ENCODE measurements at regions not wholly inside any gene's neighbourhood (a gene's known extent, or its start where the extent isn't known, plus 50 kb on each side); places are given as distances from the start of the nearest gene placed in this dataset.
A peak's percentile ranks its signal among the peaks of the same experiment; 100 is the strongest.

DNA sequence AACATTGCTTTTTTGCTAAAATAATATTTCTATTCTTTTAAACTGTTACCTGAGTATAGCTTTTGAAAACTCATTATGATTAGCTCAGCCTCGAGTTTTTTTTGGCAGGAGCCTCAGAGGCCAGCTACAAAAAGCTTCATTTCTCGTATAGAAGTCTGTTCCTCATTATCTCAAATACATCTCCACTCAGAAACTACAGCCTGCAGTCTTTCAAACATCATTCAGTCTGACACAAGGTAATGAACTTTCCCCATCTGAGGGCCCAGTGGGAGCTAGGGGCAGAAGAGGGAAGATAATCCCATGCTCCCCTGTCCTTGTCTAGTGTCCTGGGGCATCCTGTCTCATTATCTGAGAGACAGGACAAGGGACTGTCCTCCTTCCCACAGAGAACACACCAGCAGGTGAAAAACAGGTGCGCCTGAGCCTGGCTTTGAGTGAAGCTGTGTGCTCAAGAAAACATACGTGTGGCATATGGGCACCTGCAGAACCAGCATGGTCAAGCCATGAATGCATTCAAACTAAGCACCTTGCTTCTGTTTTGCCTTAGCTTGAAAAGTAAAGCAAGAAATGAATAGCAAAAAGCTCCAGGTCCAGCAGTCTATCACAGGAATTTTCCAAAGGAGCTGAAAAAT is 247.5 kb downstream of the MREG start:
- intact Hi-C loops (cut with DNase I), result no loop called here
- ATAC-seq, result no peak
- Histone ChIP-seq H3K27me3 (ENCODE audit: control insufficient read depth, insufficient read depth) (no peaks in the 10 kb centered on the region), H3K27ac (ENCODE audit: low read length) (no peak overlapping the region), H3K9me3 (ENCODE audit: control insufficient read depth, low read length) (peaks cover 3% of the 10 kb centered on the region), H3K4me3 (ENCODE audit: low read length) (no peak overlapping the region), H3K4me1 (ENCODE audit: control insufficient read depth, insufficient read depth, low read length) (no peaks in the 10 kb centered on the region)
- DNase-seq, result no peak
- WGBS, result 78% methylated on average over 4 of the region's 4 CpGs

DNA sequence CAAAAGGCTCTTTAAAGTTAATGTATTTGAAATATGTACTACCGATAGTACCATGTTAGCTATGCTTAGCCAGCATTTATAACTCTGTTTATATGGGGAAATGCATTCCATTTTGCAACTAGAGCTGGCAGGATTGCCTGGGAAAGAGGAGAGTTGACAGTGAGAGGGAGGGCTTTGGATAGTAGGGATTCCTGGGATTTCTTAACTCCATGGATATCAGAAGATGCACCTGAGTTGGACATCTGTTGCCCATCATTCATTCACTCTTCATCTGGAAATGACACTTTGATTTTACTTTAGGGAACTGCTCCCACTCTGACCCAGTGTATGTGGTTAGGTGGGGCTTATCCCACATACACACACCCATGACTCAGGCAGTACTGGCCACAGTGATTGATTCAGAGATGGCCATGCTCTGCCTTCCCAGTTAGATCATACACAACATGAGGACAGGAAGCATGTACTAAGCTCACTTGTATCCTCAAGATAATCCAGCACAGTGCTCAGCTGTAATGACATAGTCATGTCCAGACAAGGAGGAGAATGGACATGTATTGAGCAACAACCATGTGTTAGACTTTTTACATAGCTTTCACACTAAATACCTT is 248.8 kb downstream of the MREG start:
- H3K4me3 ChIP-seq (ENCODE audit: low read length), result no peak overlapping the region
- DNase-seq (no peak), ATAC-seq (peak in 1 of 2 donors; percentile 53)
- peaks cover 3% of the 10 kb centered on the region for H3K9me3 ChIP-seq (ENCODE audit: control insufficient read depth, low read length)
- intact Hi-C loops (cut with DNase I), result no loop called here
- 90% methylated on average over 1 of the region's 1 CpG for WGBS
- peaks cover 3% of the 10 kb centered on the region for H3K4me1 ChIP-seq (ENCODE audit: control insufficient read depth, insufficient read depth, low read length)
- no peak overlapping the region for H3K27ac ChIP-seq (ENCODE audit: low read length)
- H3K27me3 ChIP-seq (ENCODE audit: control insufficient read depth, insufficient read depth), result no peaks in the 10 kb centered on the region

DNA sequence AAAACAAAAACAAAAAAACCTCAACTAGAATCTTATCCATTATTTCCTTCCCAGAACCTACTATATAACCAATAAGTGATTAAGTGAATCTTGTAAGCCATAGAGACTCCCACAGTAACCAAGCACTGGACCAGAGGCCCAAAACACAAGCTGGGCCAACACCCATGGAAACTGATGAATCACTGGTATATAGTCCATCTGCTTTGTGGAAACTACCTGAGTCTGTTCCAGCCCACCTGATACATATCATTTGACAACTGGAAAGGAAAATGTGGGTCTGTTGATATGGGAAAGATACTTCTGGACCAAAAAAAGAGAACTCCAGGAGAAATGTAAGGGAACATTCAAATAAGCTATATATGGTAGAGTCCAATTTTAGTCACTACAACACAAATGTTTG is 252.8 kb downstream of the MREG start:
- Histone ChIP-seq H3K9me3 (ENCODE audit: control insufficient read depth, low read length) (no peaks in the 10 kb centered on the region), H3K27me3 (ENCODE audit: control insufficient read depth, insufficient read depth) (no peaks in the 10 kb centered on the region), H3K4me1 (ENCODE audit: control insufficient read depth, insufficient read depth, low read length) (peaks cover 3% of the 10 kb centered on the region), H3K4me3 (ENCODE audit: low read length) (no peak overlapping the region), H3K27ac (ENCODE audit: low read length) (no peak overlapping the region)
- ATAC-seq (peak in 1 of 2 donors; percentile 81), DNase-seq (no peak)
- intact Hi-C loops (cut with DNase I), result no loop called here

DNA sequence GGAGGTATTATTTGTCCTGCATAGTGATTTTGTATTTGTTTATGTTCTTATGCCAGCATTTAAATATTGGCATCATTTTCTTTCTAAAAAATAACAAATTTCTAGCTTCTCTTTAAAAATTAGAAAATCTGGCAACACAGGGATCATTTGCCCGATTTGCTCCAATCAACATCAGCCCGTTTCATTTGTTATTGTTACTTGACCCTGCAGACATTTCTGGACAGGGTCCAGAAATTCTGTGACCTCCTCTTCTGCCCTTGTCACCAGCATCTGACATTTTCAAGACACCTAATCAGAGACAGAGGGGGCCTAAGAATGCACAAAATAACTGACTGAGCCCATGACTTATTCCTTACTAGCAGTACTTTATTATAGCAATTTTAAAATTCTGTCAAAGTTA is 253.3 kb downstream of the MREG start:
- no peak for ATAC-seq
- peaks cover 3% of the 10 kb centered on the region for H3K4me1 ChIP-seq (ENCODE audit: control insufficient read depth, insufficient read depth, low read length)
- WGBS, result 47% methylated on average over 2 of the region's 2 CpGs
- no peak overlapping the region for H3K4me3 ChIP-seq (ENCODE audit: low read length)
- H3K27ac ChIP-seq (ENCODE audit: low read length), result no peak overlapping the region
- no peak for DNase-seq
- intact Hi-C loops (cut with DNase I), result no loop called here
- no peaks in the 10 kb centered on the region for H3K9me3 ChIP-seq (ENCODE audit: control insufficient read depth, low read length)
- no peaks in the 10 kb centered on the region for H3K27me3 ChIP-seq (ENCODE audit: control insufficient read depth, insufficient read depth)

DNA sequence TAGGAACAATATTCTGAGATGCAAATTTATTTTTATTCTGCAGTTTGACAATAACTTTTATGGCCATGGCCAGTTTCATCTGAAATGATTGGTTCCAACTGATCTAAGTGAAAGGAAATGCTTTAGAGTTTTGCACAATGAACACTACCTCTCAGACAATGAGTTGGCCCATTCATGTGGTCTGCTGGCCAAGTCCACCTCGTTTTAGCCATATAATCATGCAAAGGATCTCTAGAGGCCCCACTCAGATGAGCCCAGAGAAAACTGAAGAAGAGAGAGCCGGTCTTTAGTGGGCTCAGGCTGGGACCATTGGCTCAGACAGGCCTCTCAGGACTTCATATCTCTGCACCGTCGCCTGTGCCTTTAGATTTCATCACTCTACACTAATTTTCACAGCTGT is 254.7 kb downstream of the MREG start:
- H3K9me3 ChIP-seq (ENCODE audit: control insufficient read depth, low read length), result no peaks in the 10 kb centered on the region
- H3K4me1 ChIP-seq (ENCODE audit: control insufficient read depth, insufficient read depth, low read length), result peaks cover 3% of the 10 kb centered on the region
- WGBS, result 43% methylated on average over 4 of the region's 4 CpGs
- intact Hi-C loops (cut with DNase I), result no loop called here
- peak overlapping the region; percentile 52 for H3K27ac ChIP-seq (ENCODE audit: low read length)
- no peaks in the 10 kb centered on the region for H3K27me3 ChIP-seq (ENCODE audit: control insufficient read depth, insufficient read depth)
- H3K4me3 ChIP-seq (ENCODE audit: low read length), result no peak overlapping the region
- ATAC-seq (peak; percentile 32 to 76), DNase-seq (no peak)

DNA sequence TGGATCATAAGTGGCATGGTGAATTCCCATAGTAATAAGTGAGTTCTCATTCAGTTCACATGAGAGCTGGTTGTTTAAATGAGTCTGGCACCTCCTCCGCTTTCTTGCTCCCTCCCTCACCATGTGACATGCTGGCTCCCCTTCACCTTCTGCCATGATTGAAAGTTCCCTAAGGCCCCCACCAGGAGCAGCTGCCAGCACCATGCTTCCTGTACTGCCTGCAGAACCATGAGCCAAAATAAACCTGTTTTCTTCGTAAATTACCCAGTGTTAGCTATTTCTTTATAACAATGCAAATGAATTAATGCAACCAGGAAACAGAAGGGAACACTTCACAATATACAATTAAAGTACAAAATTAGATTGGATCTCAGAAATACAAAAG is 257.0 kb downstream of the MREG start:
- Histone ChIP-seq H3K27ac (ENCODE audit: low read length) (no peak overlapping the region), H3K4me3 (ENCODE audit: low read length) (no peak overlapping the region), H3K4me1 (ENCODE audit: control insufficient read depth, insufficient read depth, low read length) (peaks cover 3% of the 10 kb centered on the region), H3K27me3 (ENCODE audit: control insufficient read depth, insufficient read depth) (no peaks in the 10 kb centered on the region), H3K9me3 (ENCODE audit: control insufficient read depth, low read length) (no peaks in the 10 kb centered on the region)
- ATAC-seq (no peak), DNase-seq (peak in 2 of 3 donors; percentile 48 to 51)
- intact Hi-C loops (cut with DNase I), result no loop called here
- 74% methylated on average over 2 of the region's 2 CpGs for WGBS

DNA sequence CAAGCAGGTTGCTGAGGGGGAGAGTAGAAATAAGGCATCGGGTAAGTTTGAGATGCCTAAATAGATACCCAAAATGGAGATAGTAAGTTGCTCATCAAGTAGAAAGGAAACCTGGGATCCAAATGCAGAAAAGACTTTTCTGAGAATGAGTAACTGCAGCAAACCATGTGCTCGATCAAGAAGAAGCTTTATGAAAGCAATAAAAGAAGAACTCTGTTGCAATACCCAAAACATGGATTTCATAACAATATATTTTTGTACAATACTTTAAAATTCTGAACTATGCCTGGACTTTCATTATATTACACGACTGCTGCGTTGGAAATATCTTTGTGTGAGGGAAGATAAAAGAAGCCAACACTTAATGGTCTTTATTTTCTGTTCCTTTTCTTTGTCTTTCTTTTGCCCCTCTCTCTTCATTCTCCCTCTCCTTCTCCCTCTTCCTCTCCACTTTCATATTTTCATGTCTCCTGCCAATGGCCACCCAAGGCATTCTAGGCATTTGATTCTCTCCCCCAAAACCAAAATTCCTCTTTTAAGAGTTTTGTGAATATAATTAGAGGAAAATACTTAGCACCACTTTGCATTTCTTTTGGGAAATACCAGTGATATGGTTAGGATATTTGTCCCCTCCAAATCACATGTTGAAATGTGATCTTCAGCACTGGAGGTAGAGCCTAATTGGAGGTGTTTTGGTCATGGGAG is 257.6 kb downstream of the MREG start:
- intact Hi-C loops (cut with DNase I), result no loop called here
- Histone ChIP-seq H3K4me1 (ENCODE audit: control insufficient read depth, insufficient read depth, low read length) (peaks cover 3% of the 10 kb centered on the region), H3K27ac (ENCODE audit: low read length) (no peak overlapping the region), H3K4me3 (ENCODE audit: low read length) (no peak overlapping the region), H3K9me3 (ENCODE audit: control insufficient read depth, low read length) (no peaks in the 10 kb centered on the region), H3K27me3 (ENCODE audit: control insufficient read depth, insufficient read depth) (no peaks in the 10 kb centered on the region)
- WGBS, result 85% methylated on average over 4 of the region's 4 CpGs
- no peak for DNase-seq
- ATAC-seq, result no peak

DNA sequence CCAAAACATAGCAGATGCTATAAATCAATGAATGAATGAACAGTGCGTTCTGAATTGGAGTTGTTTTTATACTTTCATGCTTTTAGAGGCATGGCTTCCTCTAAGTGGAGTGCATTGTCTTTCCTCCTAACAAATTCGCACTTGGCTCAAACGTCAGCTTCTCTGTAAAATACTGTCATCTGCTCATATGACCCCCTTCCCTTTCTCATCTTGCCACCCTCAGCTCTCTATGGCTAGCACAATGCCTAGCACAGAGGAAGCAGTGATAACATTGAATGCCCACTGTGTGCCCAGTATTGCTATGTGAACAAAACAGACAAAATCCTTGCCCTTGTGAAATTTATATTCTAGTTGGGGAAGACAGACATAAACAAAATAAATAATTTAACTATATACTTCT is 258.8 kb downstream of the MREG start:
- Histone ChIP-seq H3K27ac (ENCODE audit: low read length) (no peak overlapping the region), H3K4me1 (ENCODE audit: control insufficient read depth, insufficient read depth, low read length) (no peaks in the 10 kb centered on the region), H3K27me3 (ENCODE audit: control insufficient read depth, insufficient read depth) (no peaks in the 10 kb centered on the region), H3K9me3 (ENCODE audit: control insufficient read depth, low read length) (no peaks in the 10 kb centered on the region), H3K4me3 (ENCODE audit: low read length) (no peak overlapping the region)
- 69% methylated on average over 3 of the region's 3 CpGs for WGBS
- ATAC-seq (no peak), DNase-seq (no peak)
- intact Hi-C loops (cut with DNase I), result no loop called here

DNA sequence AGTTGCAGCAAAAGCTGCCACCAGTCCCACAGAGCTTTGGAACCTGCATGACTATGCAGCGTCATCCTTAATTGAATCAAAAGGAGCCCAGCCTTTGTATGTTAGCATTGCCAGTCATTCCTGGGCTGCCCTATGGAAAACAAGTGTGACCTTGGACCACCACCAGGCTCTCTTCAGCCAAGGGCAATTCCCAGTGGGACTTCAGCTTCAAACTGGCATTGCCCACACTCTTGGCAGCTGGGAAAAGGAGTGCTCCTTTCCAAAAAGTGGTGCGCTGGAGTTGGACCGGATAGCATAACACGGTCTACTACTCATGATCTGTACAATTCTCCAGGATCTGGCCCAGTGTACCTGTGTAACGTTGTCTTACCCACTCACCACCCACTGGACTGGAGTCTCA is 259.5 kb downstream of the MREG start:
- ATAC-seq (no peak), DNase-seq (no peak)
- WGBS, result 86% methylated on average over 5 of the region's 5 CpGs
- H3K4me3 ChIP-seq (ENCODE audit: low read length), result no peak overlapping the region
- H3K27ac ChIP-seq (ENCODE audit: low read length), result no peak overlapping the region
- H3K9me3 ChIP-seq (ENCODE audit: control insufficient read depth, low read length), result no peaks in the 10 kb centered on the region
- H3K27me3 ChIP-seq (ENCODE audit: control insufficient read depth, insufficient read depth), result no peaks in the 10 kb centered on the region
- H3K4me1 ChIP-seq (ENCODE audit: control insufficient read depth, insufficient read depth, low read length), result peaks cover 5% of the 10 kb centered on the region
- intact Hi-C loops (cut with DNase I), result no loop called here

DNA sequence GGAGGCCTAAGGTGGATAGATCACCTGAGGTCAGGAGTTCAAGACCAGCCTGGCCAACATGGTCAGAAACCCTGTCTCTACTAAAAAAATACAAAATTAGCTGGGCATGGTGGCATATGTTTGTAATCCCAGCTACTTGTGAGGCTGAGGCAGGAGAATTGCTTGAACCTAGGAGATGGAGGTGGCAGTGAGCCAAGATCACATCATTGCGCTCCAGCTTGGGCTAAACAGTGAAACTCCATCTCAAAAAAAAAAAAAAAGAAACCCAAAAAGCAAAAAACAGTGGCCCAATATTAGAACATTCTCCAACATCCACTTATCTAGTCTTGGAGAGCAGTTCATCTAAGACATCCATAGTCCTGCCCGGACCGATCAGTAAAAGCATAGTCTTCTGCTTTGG is 260.4 kb downstream of the MREG start:
- 82% methylated on average over 3 of the region's 3 CpGs for WGBS
- Histone ChIP-seq H3K9me3 (ENCODE audit: control insufficient read depth, low read length) (no peaks in the 10 kb centered on the region), H3K4me3 (ENCODE audit: low read length) (no peak overlapping the region), H3K27ac (ENCODE audit: low read length) (no peak overlapping the region), H3K4me1 (ENCODE audit: control insufficient read depth, insufficient read depth, low read length) (peaks cover 5% of the 10 kb centered on the region), H3K27me3 (ENCODE audit: control insufficient read depth, insufficient read depth) (no peaks in the 10 kb centered on the region)
- DNase-seq (no peak), ATAC-seq (no peak)
- intact Hi-C loops (cut with DNase I), result no loop called here

DNA sequence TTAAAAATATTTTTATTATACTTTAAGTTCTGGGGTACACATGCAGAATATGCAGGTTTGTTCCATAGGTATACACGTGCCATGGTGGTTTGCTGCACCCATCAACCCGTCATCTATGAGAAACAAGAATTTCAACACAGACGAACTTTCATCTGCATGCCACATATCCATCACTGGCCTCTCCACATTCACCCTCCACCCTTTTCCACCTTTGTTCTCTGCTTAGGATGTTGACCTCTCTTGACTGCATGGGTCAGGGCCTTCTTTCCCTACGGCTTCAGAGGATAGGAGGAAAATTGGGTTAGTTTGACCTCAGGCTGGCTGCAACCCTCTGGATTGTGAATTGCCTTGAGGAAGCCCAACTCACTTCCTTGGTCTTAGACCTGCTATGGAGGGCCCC is 260.9 kb downstream of the MREG start:
- intact Hi-C loops (cut with DNase I), result no loop called here
- Histone ChIP-seq H3K4me3 (ENCODE audit: low read length) (no peak overlapping the region), H3K9me3 (ENCODE audit: control insufficient read depth, low read length) (no peaks in the 10 kb centered on the region), H3K27ac (ENCODE audit: low read length) (no peak overlapping the region), H3K4me1 (ENCODE audit: control insufficient read depth, insufficient read depth, low read length) (peaks cover 5% of the 10 kb centered on the region), H3K27me3 (ENCODE audit: control insufficient read depth, insufficient read depth) (no peaks in the 10 kb centered on the region)
- DNase-seq (no peak), ATAC-seq (no peak)
- WGBS, result 95% methylated on average over 4 of the region's 4 CpGs
